Femur (tissue), 1 donor: ENCODE measurements at regions not wholly inside any gene's neighbourhood (a gene's known extent, or its start where the extent isn't known, plus 50 kb on each side); places are given as distances from the start of the nearest gene placed in this dataset.

Experiments used
- DNase-seq: peaks from one replicate; pipeline ENCODE4 v3.0.0-alpha.2; 2017

DNA sequence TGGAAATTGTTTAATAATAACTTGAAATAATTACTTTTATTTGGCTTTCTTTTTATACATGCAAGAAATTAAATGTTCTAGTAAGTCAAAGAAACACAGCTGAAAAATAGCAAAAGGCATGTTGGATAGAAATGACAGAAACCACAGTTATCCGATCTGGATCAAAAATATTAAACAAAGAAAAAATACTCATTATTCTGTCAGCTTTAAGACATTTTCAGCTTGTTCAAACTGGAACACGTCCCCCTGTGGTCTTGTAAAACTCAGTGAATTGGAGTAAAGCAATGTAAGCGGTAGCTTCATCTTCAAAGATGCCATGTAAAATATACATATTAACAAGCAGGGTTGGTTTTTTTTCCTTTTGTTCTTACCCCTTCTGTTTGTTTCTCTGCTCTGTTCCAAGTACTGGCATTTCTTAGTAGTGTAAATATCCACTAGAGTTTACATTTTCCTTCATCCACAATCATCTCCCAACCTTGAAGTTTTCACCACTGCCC is 223.4 kb downstream of the IGSF11 start:
- no peak for DNase-seq

- DNase-seq, result no peak
Measured at GRCh38 chr3:118813472-118813871, 221.2 kb downstream of the IGSF11 start.

- DNase-seq, result no peak
Measured at GRCh38 chr3:118817748-118818165, 216.9 kb downstream of the IGSF11 start.

DNA sequence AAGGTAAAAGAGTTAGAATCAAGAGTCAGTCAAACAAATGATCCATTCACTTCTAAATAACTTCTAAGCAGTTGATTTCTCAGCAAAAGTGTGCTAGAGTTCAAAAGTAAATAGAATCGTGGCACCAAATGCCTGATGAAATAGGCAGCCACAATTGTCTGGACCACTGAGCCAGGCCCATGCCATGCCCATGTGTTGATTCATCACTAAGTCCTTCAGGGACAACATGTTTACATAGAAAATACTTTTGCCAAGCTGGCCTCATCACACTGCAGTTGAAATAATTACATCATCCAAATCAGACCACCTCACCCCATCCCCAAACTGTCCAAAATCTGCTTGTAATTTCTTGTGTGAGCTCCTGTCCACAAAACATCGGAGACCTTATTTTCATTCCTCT is 216.3 kb downstream of the IGSF11 start:
- DNase-seq, result no peak

DNA sequence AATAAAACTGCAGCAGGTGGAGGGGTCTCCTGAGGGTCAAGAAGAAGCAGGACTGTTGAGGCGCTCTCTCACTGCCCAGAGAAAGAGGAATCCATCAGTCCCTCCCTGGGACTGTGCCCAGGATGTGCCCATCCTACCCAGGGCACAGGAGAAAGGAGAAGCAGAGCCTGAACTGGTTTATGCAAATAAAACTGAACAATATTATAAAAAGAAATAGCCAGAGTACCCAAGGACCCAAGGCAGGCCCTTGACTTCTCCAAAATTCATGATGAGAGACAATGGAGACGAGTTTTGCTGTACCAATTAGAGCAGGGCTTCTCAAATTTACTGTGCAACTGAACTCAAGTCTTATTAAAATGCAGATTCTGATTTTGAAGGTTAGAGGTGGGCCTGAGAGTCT is 211.0 kb downstream of the IGSF11 start:
- DNase-seq, result no peak

- no peak for DNase-seq
Measured at GRCh38 chr3:118827446-118827845, 207.2 kb downstream of the IGSF11 start.

- DNase-seq, result no peak
Measured at GRCh38 chr3:118828351-118828750, 206.3 kb downstream of the IGSF11 start.

DNA sequence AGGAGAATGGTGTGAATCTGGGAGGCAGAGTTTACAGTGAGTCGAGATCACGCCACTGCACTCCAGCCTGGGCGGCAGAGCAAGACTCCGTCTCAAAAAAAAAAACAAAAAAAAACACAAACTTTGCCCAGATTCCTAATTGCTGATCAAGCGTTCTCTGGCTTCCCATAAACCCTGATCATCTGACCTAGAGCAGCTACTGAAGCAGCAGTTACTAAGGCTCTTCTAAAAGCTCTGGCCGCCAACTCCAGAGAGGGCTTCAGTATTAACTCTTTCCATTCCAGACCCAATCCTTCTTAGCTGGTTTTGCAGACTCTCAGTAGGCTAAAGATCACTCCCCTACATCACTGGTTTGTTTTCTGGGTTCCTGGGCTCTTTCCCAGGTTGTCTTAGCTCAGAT is 201.6 kb downstream of the IGSF11 start:
- no peak for DNase-seq

GRCh38 chr3:118838871-118839270 is 195.8 kb downstream of the IGSF11 start:
- DNase-seq, result no peak

GRCh38 chr3:118842147-118842863 is 192.3 kb downstream of the IGSF11 start:
- no peak for DNase-seq

DNA sequence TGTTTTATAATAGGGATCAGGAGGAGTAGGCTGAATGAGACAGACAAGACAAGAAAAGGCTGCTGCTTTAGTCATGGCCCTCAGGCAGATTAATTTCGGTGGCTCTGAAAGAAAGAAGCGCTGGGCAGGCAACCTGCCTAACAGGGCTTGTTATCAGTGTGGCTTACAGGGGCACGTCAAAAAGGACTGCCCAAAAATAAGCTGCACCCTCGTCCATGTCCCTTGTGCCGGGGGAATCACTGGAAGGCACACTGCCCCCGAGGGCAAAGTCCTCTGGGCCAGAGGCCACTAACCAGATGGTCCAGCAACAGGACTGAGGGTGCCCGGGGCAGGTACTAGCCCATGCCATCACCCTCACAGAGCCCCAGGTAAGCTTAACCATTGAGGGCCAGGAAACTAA is 188.5 kb downstream of the IGSF11 start:
- no peak for DNase-seq
